Heart right ventricle (tissue), 16 donors: ENCODE measurements at regions not wholly inside any gene's neighbourhood (a gene's known extent, or its start where the extent isn't known, plus 50 kb on each side); places are given as distances from the start of the nearest gene placed in this dataset.

Experiments
- ATAC-seq, 8 donors: fragments of 200-7000 bp; cut with Tn5 transposase; one replicate each; pipeline ENCODE4 v1.9.1; 2020; ENCODE audit warnings: mild to moderate bottlenecking in 8 of 8, moderate library complexity in 8 of 8, moderate number of reproducible peaks in 1 of 8
- DNase-seq, 2 donors: peaks; one replicate each; pipeline ENCODE4 v3.0.0-alpha.2; 2020
- H3K27ac ChIP-seq, 10 donors: fragments of 200-600 bp; sonication (generic) in 2 of 10; one replicate each; pipeline versions ENCODE4 v1.5.0 to v1.8.0; 2020 to 2022; ENCODE audit warnings: mild to moderate bottlenecking in 3 of 10
- H3K27me3 ChIP-seq, 7 donors: fragments of 200-600 bp; one replicate each; pipeline ENCODE4 v1.8.0; 2021 to 2022; ENCODE audit warnings: mild to moderate bottlenecking in 2 of 7
- H3K36me3 ChIP-seq, 9 donors: fragments of 200-600 bp; sonication (generic) in 1 of 9; one replicate each; pipeline versions ENCODE4 v1.5.0 to v1.8.0; 2020 to 2022; ENCODE audit warnings: mild to moderate bottlenecking in 2 of 9
- H3K4me1 ChIP-seq, 9 donors: fragments of 200-600 bp; sonication (generic) in 1 of 9; one replicate each; pipeline versions ENCODE4 v1.5.0 to v1.8.0; 2020 to 2022; ENCODE audit warnings: mild to moderate bottlenecking in 4 of 9
- H3K4me3 ChIP-seq, 10 donors: fragments of 200-600 bp; sonication (generic) in 2 of 10; one replicate each; pipeline versions ENCODE4 v1.5.0 to v1.8.0; 2020 to 2022; ENCODE audit warnings: mild to moderate bottlenecking in 7 of 10, moderate library complexity in 2 of 10
- H3K9me3 ChIP-seq, 11 donors: fragments of 200-600 bp in 10 of 11; sonication (generic) in 2 of 11; one replicate each; pipeline versions ENCODE4 v1.5.0 to v1.8.0; 2013 to 2022; ENCODE audit warnings: mild to moderate bottlenecking in 2 of 11, control low read depth in 1 of 11, moderate library complexity in 1 of 11
- WGBS, 2 donors: extraction: QIAGEN DNeasy Blood & Tissue Kit; methylation state at CpG; one replicate each; pipeline ENCODE4 v1.1.7; 2013; ENCODE audit warnings: inconsistent platforms in 1 of 2; 5-methylcytosine and 5-hydroxymethylcytosine counted together
- intact Hi-C, 10 donors: fragments of 100-400 bp; cut with DNase I; formaldehyde crosslinking; loops; one replicate each; pipeline versions ENCODE4 v1.11.1 to v1.14.2; 2022
- TF ChIP-seq, protein P1 (sequence below), 9 donors: fragments of 200-600 bp; sonication (generic) in 2 of 9; IDR thresholded peaks; one replicate each; pipeline versions ENCODE4 v1.5.0 to v1.8.0; 2021 to 2022; ENCODE audit warnings: antibody characterized with exemption in 9 of 9, mild to moderate bottlenecking in 5 of 9, moderate library complexity in 1 of 9
- donor health status: Arrhythmogenic right ventricular cardiomyopathy.
- donor health status: ischemic (EF 13 %, LVEDD 7.1; RV severe dilation, severe dysfunction).
- donor health status: healthy with polysubstance abuse.
- donor health status: DM: no; HTN: yes; CAD: no.
- donor health status: DM: no; HTN: no; CAD: no.
- donor health status: ischemic (EF 25% LVEDD 6.9; RV normal size, moderate dysfunction).
- donor health status: ischemic (EF 25% LVEDD 5.7; RV mildly dilated, moderate dysfunction).
- donor health status: healthy.
- donor health status: DM: yes; HTN: yes; CAD: no.
- donor health status: Ischemic cardiomyopathy.
- donor health status: ischemic (EF 35%, LVEDD 5.7; RV mildly dilated, moderate dysfunction).
- donor health status: nonischemic (EF 11% LVEDD 7.7; RV severe dilation, severe dysfunction).
- donor health status: DM: yes; HTN: yes; CAD: no.
- donor health status: PGD.
- donor health status: ischemic (EF 29% LVEDD 5.4; RV normal size, mild dysfunction).
- donor health status: nonischemic (EF 23%, LVEDD 6.1; RV moderate dilation, normal function).

DNA sequence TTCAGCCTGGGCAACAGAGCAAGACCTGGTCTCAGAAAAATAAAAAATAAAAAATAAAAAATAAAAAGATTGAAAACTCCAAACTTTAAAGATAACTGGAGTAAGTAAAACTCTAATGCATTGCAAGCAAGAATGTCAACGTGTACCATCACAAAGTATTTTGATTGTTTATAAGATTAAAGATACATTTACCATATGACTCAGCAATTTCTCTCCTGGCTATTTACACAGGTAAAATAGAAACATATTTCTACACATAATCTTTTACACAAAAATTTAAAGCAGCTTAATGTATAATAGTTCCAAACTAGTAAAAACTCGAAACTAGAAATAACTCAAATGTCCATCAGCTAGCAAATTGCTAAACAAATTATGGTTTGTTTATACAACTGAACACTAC is 456.1 kb upstream of the RGS18 start:
- ATAC-seq, result no peak
- DNase-seq, result no peak
- TF ChIP-seq, protein P1, sequence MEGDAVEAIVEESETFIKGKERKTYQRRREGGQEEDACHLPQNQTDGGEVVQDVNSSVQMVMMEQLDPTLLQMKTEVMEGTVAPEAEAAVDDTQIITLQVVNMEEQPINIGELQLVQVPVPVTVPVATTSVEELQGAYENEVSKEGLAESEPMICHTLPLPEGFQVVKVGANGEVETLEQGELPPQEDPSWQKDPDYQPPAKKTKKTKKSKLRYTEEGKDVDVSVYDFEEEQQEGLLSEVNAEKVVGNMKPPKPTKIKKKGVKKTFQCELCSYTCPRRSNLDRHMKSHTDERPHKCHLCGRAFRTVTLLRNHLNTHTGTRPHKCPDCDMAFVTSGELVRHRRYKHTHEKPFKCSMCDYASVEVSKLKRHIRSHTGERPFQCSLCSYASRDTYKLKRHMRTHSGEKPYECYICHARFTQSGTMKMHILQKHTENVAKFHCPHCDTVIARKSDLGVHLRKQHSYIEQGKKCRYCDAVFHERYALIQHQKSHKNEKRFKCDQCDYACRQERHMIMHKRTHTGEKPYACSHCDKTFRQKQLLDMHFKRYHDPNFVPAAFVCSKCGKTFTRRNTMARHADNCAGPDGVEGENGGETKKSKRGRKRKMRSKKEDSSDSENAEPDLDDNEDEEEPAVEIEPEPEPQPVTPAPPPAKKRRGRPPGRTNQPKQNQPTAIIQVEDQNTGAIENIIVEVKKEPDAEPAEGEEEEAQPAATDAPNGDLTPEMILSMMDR (IDR thresholded peaks at IDR 0.05), result no peak
- intact Hi-C loops, result no loop called here
- H3K4me3 ChIP-seq, result no peak overlapping the region
- no peaks in the 10 kb centered on the region for H3K36me3 ChIP-seq
- no peak overlapping the region for H3K27ac ChIP-seq
- H3K27me3 ChIP-seq, result no peaks in the 10 kb centered on the region
- 83 to 87% methylated on average over 2 of the region's 2 CpGs for WGBS, 2 donors
- peaks cover 0 to 4% (median 0%) of the 10 kb centered on the region in 11 donors for H3K9me3 ChIP-seq
- no peaks in the 10 kb centered on the region for H3K4me1 ChIP-seq

DNA sequence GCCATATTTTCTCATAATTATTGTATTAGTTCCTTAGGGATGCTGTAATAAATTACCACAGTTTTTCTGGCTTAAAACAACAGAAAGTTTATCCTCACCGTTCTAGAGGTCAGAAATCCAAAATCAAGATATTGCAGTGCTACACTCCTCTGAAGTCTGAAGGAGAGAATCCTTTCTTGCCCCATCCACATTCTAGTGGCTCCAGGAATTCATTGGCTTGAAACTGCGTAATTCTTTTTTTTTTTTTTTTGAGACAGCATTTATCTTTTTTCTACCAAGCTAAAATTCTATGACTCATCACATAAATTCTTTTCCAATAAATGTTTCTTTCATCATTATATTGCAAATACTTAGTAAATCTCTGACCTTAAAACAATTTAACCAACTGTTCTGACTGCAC is 451.0 kb upstream of the RGS18 start:
- Histone ChIP-seq H3K27ac (no peak overlapping the region), H3K9me3 (peaks cover 0 to 4% (median 0%) of the 10 kb centered on the region in 11 donors), H3K4me1 (no peaks in the 10 kb centered on the region), H3K4me3 (no peak overlapping the region), H3K27me3 (no peaks in the 10 kb centered on the region), H3K36me3 (no peaks in the 10 kb centered on the region)
- ATAC-seq, result no peak
- 70 to 80% methylated on average over 2 of the region's 2 CpGs for WGBS, 2 donors
- intact Hi-C loops, result no loop called here
- TF ChIP-seq, protein P1 (IDR thresholded peaks at IDR 0.05), result no peak
- DNase-seq, result no peak

DNA sequence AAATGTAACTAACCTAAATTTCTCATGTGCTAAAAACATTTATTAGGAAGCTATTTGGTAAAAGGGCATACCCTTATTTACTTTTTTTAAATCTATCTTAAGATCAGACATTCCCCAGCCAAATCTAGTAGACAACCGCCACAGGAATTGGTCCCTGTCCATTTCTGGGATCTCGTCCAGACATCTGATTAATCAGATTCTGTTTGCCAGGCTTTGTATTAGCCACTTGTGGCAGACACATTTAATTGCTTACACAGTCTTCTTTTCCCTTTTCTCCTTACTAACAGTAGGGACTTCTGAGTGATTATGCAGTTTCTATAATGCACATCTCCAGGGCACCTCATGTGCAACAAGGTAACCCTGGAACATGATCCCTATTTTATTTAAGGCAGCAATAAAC is 449.0 kb upstream of the RGS18 start:
- Histone ChIP-seq H3K36me3 (no peaks in the 10 kb centered on the region), H3K4me3 (no peak overlapping the region), H3K4me1 (no peaks in the 10 kb centered on the region), H3K27me3 (no peaks in the 10 kb centered on the region), H3K27ac (no peak overlapping the region), H3K9me3 (peaks cover 0 to 4% (median 0%) of the 10 kb centered on the region in 11 donors)
- TF ChIP-seq, protein P1 (IDR thresholded peaks at IDR 0.05), result no peak
- 43 to 64% methylated on average over 2 of the region's 2 CpGs for WGBS, 2 donors
- no peak for DNase-seq
- intact Hi-C loops, result no loop called here
- ATAC-seq, result no peak

DNA sequence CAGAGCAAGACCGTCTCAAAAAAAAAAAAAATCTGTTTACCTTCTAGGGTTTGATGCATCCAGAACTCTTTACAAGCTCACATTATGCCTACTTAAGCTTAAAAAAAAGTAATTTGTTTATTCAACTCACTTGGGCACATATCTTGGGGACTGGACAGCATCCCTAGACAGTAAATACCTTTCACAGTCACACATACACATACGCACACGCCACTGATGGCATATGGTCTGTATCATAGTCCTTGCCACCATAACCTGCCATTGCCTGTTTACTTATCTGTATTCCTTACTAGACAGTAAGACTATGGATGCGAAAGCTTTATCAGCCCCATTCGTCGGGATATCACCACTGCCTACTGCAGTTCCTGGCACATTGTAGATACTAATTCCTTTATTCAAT is 446.3 kb upstream of the RGS18 start:
- DNase-seq (no peak), ATAC-seq (no peak)
- Histone ChIP-seq H3K36me3 (no peaks in the 10 kb centered on the region), H3K9me3 (no peaks in the 10 kb centered on the region), H3K4me1 (no peaks in the 10 kb centered on the region), H3K27ac (no peak overlapping the region), H3K27me3 (no peaks in the 10 kb centered on the region), H3K4me3 (no peak overlapping the region)
- TF ChIP-seq, protein P1 (IDR thresholded peaks at IDR 0.05), result no peak
- 66 to 70% methylated on average over 6 of the region's 6 CpGs for WGBS, 2 donors
- intact Hi-C loops, result no loop called here

DNA sequence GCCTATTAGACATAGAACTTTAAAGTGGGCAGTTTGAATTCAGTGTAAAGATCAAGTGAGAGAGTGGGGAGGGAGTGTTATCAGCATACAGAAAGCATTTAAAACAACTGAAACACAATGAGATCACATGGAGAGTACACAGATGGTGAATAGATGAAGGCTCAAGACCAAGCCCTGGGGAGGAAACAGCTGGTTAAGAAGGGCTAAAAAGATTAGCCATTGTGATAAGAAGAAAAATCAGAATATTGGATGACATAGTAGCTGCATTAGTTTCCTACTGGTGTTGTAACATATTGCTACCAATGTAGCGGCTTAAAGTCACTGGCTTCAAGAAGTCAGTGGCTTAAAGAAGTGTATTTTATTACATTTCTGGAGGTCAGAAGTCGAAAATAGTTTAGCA is 443.4 kb upstream of the RGS18 start:
- H3K4me1 ChIP-seq, result no peaks in the 10 kb centered on the region
- H3K36me3 ChIP-seq, result no peaks in the 10 kb centered on the region
- TF ChIP-seq, protein P1 (IDR thresholded peaks at IDR 0.05), result no peak
- intact Hi-C loops, result no loop called here
- no peaks in the 10 kb centered on the region for H3K9me3 ChIP-seq
- H3K4me3 ChIP-seq, result no peak overlapping the region
- DNase-seq, result no peak
- H3K27me3 ChIP-seq, result no peaks in the 10 kb centered on the region
- ATAC-seq, result no peak
- 61 to 83% methylated on average over 2 of the region's 2 CpGs for WGBS, 2 donors
- no peak overlapping the region for H3K27ac ChIP-seq
